ENCODE measurements at regions not wholly inside any gene's neighbourhood (a gene's known extent, or its start where the extent isn't known, plus 50 kb on each side); places are given as distances from the start of the nearest gene placed in this dataset.
"Not testable (repeated sequence)": the region's sequence is repeated elsewhere in the genome, so short reads cannot be mapped to it uniquely, and the experiment has no call there.

DNA sequence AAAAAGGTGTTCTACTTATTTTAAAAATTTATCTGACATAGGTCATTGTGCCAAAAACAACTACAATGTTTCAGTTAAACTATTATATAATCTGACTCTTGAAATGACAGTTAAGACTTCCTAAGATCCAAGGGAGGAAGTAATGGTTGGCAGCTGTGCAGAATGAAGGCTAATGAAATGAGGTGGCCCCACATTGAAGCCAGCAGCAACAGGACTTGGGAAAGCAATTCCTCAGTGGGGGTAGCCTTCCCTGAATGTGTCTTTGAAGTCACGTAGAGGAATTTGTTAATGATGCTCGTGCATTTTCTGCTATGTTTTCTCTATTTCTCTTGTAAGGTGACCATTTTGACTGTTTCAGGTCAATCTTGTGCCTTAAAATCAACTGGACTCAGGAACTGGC, 162.4 kb upstream of the DAAM1 start:
- Histone ChIP-seq H3K27ac (ENCODE audit: insufficient read length, low read depth, low read length) (no peak overlapping the region), H2BK12ac (ENCODE audit: insufficient read length, low read depth, low read length) (no peak overlapping the region), H2BK15ac (ENCODE audit: low read depth, low read length) (no peak overlapping the region), H3T11ph (ENCODE audit: low read length) (no peak overlapping the region), H3K14ac (ENCODE audit: insufficient read depth, low read length) (no peak overlapping the region), H3K56ac (ENCODE audit: insufficient read length, low read depth, low read length) (no peak overlapping the region), H3K4me2 (ENCODE audit: insufficient read depth, insufficient read length, low read length) (no peak overlapping the region), H3K9me3 (ENCODE audit: control insufficient read depth, low read depth, low read length) (no peaks in the 10 kb centered on the region), H3K4ac (ENCODE audit: low read depth, low read length) (no peak overlapping the region), H3K23me2 (ENCODE audit: insufficient read length, low read depth, low read length, poor library complexity, severe bottlenecking) (no peaks in the 10 kb centered on the region), H3K79me2 (ENCODE audit: insufficient read depth, low read length) (no peaks in the 10 kb centered on the region), H3K23ac (ENCODE audit: insufficient read length, low read depth, low read length) (no peak overlapping the region), H3K79me1 (ENCODE audit: insufficient read depth, low read depth, low read length, poor library complexity, severe bottlenecking) (no peaks in the 10 kb centered on the region), H2AK5ac (ENCODE audit: insufficient read length, low read length) (no peak overlapping the region), H2BK20ac (ENCODE audit: low read depth, low read length, poor library complexity, severe bottlenecking) (no peak overlapping the region), H2BK120ac (ENCODE audit: low read depth, low read length, poor library complexity, severe bottlenecking) (no peak overlapping the region), H4K20me1 (ENCODE audit: control insufficient read depth, insufficient read depth, insufficient read length) (no peaks in the 10 kb centered on the region), H3K4me1 (ENCODE audit: insufficient read depth, low read length) (no peaks in the 10 kb centered on the region), H2BK5ac (ENCODE audit: insufficient read length, low read length) (no peak overlapping the region), H4K8ac (replicated peaks; ENCODE audit: insufficient read length, low read depth, low read length) (no peak overlapping the region), H3K27me3 (ENCODE audit: insufficient read depth, low read length) (no peaks in the 10 kb centered on the region), H4K5ac (ENCODE audit: insufficient read length, low read depth, low read length) (no peak overlapping the region), H2AFZ (ENCODE audit: low read length) (no peak overlapping the region), H3K18ac (ENCODE audit: insufficient read length, low read depth, low read length) (no peak overlapping the region), H3K9ac (ENCODE audit: extremely low read depth, insufficient read length, low read length) (no peak overlapping the region), H4K91ac (ENCODE audit: insufficient read length, low read depth, low read length) (no peak overlapping the region)
- no CpG with 5 or more reads among the region's 2 CpGs for WGBS (ENCODE audit: extremely low coverage, insufficient read length, low lambda C conversion rate)
- H3K36me3 Mint-ChIP-seq (ENCODE audit: insufficient read depth in 1 of 3, low read depth in 3 of 3): no peaks in the 10 kb centered on the region
- TF ChIP-seq, protein P1, sequence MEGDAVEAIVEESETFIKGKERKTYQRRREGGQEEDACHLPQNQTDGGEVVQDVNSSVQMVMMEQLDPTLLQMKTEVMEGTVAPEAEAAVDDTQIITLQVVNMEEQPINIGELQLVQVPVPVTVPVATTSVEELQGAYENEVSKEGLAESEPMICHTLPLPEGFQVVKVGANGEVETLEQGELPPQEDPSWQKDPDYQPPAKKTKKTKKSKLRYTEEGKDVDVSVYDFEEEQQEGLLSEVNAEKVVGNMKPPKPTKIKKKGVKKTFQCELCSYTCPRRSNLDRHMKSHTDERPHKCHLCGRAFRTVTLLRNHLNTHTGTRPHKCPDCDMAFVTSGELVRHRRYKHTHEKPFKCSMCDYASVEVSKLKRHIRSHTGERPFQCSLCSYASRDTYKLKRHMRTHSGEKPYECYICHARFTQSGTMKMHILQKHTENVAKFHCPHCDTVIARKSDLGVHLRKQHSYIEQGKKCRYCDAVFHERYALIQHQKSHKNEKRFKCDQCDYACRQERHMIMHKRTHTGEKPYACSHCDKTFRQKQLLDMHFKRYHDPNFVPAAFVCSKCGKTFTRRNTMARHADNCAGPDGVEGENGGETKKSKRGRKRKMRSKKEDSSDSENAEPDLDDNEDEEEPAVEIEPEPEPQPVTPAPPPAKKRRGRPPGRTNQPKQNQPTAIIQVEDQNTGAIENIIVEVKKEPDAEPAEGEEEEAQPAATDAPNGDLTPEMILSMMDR (conservative IDR thresholded peaks at IDR 0.05): no peak
- no peak overlapping the region for H3K4me3 Mint-ChIP-seq
- DNase-seq: no peak
- H3K4me1 Mint-ChIP-seq: peaks cover 12 to 15% of the 10 kb centered on the region in 2 experiments
- H3K27me3 Mint-ChIP-seq (ENCODE audit: low read depth): no peaks in the 10 kb centered on the region
- peaks cover 0 to 3% of the 10 kb centered on the region in 2 experiments; a peak in 2 of 5 replicates for H3K9me3 Mint-ChIP-seq
- no peak overlapping the region for H3K27ac Mint-ChIP-seq

DNA sequence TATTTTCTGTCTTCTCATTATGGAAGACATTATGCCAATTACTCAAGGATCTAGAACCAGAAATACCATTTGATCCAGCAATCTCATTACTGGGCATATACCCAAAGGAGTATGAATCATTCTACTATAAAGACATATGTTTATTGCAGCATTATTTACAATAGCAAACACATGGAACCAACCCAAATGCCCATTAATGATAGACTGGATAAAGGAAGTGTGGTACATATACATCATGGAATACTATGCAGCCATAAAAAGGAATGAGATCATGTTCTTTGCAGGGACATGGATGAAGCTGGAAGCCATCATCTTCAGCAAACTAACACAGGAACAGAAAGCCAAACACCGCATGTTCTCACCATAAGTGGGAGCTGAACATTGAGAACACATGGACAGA, 161.8 kb upstream of the DAAM1 start:
- not testable (repeated sequence) for H3K18ac ChIP-seq (ENCODE audit: insufficient read length, low read depth, low read length); H2BK20ac ChIP-seq (ENCODE audit: low read depth, low read length, poor library complexity, severe bottlenecking); H4K20me1 ChIP-seq (ENCODE audit: control insufficient read depth, insufficient read depth, insufficient read length); H3K27me3 Mint-ChIP-seq (ENCODE audit: low read depth); H2BK15ac ChIP-seq (ENCODE audit: low read depth, low read length); H3K27ac ChIP-seq (ENCODE audit: insufficient read length, low read depth, low read length); H3K79me1 ChIP-seq (ENCODE audit: insufficient read depth, low read depth, low read length, poor library complexity, severe bottlenecking); H3K23me2 ChIP-seq (ENCODE audit: insufficient read length, low read depth, low read length, poor library complexity, severe bottlenecking); H4K91ac ChIP-seq (ENCODE audit: insufficient read length, low read depth, low read length); H3K79me2 ChIP-seq (ENCODE audit: insufficient read depth, low read length); H2AFZ ChIP-seq (ENCODE audit: low read length); H3K14ac ChIP-seq (ENCODE audit: insufficient read depth, low read length); H3K56ac ChIP-seq (ENCODE audit: insufficient read length, low read depth, low read length); H4K8ac ChIP-seq (replicated peaks; ENCODE audit: insufficient read length, low read depth, low read length); H2BK120ac ChIP-seq (ENCODE audit: low read depth, low read length, poor library complexity, severe bottlenecking); H3K27me3 ChIP-seq (ENCODE audit: insufficient read depth, low read length); H3K9me3 ChIP-seq (ENCODE audit: control insufficient read depth, low read depth, low read length); H3K4me3 Mint-ChIP-seq; H3K9me3 Mint-ChIP-seq; H3K23ac ChIP-seq (ENCODE audit: insufficient read length, low read depth, low read length); H3K4ac ChIP-seq (ENCODE audit: low read depth, low read length); H3K36me3 Mint-ChIP-seq (ENCODE audit: insufficient read depth in 1 of 3, low read depth in 3 of 3); H3T11ph ChIP-seq (ENCODE audit: low read length); H3K27ac Mint-ChIP-seq; H3K4me1 ChIP-seq (ENCODE audit: insufficient read depth, low read length); H2BK12ac ChIP-seq (ENCODE audit: insufficient read length, low read depth, low read length); H3K4me2 ChIP-seq (ENCODE audit: insufficient read depth, insufficient read length, low read length); H2AK5ac ChIP-seq (ENCODE audit: insufficient read length, low read length); H2BK5ac ChIP-seq (ENCODE audit: insufficient read length, low read length); H4K5ac ChIP-seq (ENCODE audit: insufficient read length, low read depth, low read length); H3K9ac ChIP-seq (ENCODE audit: extremely low read depth, insufficient read length, low read length); DNase-seq
- no CpG with 5 or more reads among the region's 1 CpG for whole genome bisulfite sequencing (ENCODE audit: extremely low coverage, insufficient read length, low lambda C conversion rate)
- H3K4me1 Mint-ChIP-seq: peaks cover 12 to 15% of the 10 kb centered on the region in 2 experiments
